ENCODE measurements at regions not wholly inside any gene's neighbourhood (a gene's known extent, or its start where the extent isn't known, plus 50 kb on each side); places are given as distances from the start of the nearest gene placed in this dataset.

DNA sequence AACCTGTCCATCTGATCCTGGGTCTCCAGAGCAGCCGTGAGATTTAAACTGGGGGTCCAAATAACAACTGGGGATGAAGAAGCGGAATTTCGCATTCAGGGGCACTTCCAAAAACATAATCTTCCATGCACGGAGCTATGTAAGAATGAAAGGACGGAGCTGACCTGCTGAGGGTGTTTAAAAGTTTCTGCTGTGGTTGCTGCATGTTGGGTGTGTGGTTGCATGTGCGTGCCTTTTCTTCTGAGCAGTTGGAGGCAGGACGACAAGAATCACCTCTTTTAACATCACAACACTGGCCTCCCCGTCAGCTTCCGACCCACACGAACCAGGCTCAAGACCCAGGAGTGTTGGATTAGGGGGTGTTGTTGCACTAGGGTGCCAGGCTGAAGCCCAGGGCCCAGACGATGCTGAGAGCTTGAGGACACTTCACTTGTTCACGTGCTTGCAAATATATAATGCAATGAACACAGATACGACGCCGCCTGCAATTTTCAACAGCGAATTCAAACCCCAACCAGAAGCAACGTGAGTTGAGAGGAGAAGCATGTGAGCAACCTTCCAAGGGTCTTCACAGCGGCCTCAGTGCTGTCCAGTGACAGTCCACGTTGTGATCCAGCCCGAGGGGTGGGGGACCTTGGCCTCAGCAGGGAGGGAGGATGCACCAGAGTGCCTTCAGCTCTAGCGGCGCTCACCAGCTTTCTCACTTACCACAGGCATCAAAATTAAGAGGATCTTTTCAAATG lies 76.0 kb upstream of the SALL3 start:
- TF ChIP-seq EP300 (IDR thresholded peaks at IDR 0.05) (no peak), POLR2A (IDR thresholded peaks at IDR 0.05) (no peak), CTCF (IDR thresholded peaks at IDR 0.05) (no peak)
